ENCODE measurements at regions not wholly inside any gene's neighbourhood (a gene's known extent, or its start where the extent isn't known, plus 50 kb on each side); places are given as distances from the start of the nearest gene placed in this dataset.

DNA sequence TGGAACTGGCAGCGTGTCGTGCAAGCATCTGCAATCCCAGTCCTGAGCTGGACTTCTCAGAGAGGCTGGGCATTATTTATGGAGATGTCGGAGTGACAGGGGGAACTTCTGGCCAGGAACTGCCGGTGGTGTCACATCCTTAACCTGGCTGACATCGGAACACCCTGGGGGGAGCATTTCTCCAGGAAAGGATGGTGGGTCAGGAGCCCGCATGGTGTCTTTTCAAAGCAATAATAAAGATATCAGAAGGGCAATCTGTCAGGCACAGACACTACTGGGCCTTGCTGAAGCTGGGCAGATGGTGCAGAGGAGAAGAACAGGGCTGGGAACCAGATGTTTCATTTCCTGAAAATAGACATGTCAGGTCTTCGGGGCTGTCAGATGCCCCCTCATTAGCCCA is 133.5 kb downstream of the WNT7A start:
- Histone ChIP-seq H3K27me3 (ENCODE audit: control insufficient read depth in 2 of 2, insufficient read depth in 2 of 2, low read length in 2 of 2) (no peaks in the 10 kb centered on the region), H3K4me1 (ENCODE audit: control insufficient read depth in 1 of 2, insufficient read depth in 2 of 2, low read length in 2 of 2) (no peaks in the 10 kb centered on the region), H3K27ac (ENCODE audit: low read depth in 1 of 2, low read length in 2 of 2) (no peak overlapping the region), H2AFZ (ENCODE audit: insufficient read depth, low read depth, low read length, poor library complexity, severe bottlenecking) (no peak overlapping the region), H4K20me1 (ENCODE audit: insufficient read depth, low read length) (no peaks in the 10 kb centered on the region), H3K36me3 (replicated peaks in 1 of 2; ENCODE audit: control insufficient read depth in 1 of 2, insufficient read depth in 2 of 2, low read length in 2 of 2) (no peaks in the 10 kb centered on the region), H3K4me2 (replicated peaks; ENCODE audit: extremely low read depth, low read length, poor library complexity, severe bottlenecking) (no peak overlapping the region), H3K79me2 (ENCODE audit: insufficient read depth, low read length) (no peaks in the 10 kb centered on the region), H3K4me3 (replicated peaks in 1 of 3; ENCODE audit: low read depth in 2 of 3, low read length in 3 of 3) (no peak overlapping the region), H3K9me3 (replicated peaks in 1 of 2; ENCODE audit: control insufficient read depth in 1 of 2, insufficient read depth in 1 of 2, low read length in 2 of 2) (peaks cover 0 to 9% of the 10 kb centered on the region in 2 donors), H3K9ac (ENCODE audit: insufficient read depth, low read length, poor library complexity, severe bottlenecking) (no peak overlapping the region)
- Mint-ChIP-seq H3K36me3 (no peaks in the 10 kb centered on the region), H3K4me1 (no peaks in the 10 kb centered on the region), H3K27me3 (ENCODE audit: low read depth in 3 of 3) (peaks cover 7 to 20% (median 13%) of the 10 kb centered on the region in 3 donors), H3K27ac (no peak overlapping the region), H3K4me3 (no peak overlapping the region), H3K9me3 (peaks cover 0 to 11% (median 8%) of the 10 kb centered on the region in 7 donors)
- intact Hi-C loops (cut with micrococcal nuclease): no loop called here
- 17% methylated on average over 4 of the region's 7 CpGs for WGBS (ENCODE audit: insufficient coverage)
- TF ChIP-seq, protein P1, sequence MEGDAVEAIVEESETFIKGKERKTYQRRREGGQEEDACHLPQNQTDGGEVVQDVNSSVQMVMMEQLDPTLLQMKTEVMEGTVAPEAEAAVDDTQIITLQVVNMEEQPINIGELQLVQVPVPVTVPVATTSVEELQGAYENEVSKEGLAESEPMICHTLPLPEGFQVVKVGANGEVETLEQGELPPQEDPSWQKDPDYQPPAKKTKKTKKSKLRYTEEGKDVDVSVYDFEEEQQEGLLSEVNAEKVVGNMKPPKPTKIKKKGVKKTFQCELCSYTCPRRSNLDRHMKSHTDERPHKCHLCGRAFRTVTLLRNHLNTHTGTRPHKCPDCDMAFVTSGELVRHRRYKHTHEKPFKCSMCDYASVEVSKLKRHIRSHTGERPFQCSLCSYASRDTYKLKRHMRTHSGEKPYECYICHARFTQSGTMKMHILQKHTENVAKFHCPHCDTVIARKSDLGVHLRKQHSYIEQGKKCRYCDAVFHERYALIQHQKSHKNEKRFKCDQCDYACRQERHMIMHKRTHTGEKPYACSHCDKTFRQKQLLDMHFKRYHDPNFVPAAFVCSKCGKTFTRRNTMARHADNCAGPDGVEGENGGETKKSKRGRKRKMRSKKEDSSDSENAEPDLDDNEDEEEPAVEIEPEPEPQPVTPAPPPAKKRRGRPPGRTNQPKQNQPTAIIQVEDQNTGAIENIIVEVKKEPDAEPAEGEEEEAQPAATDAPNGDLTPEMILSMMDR (IDR thresholded peaks at IDR 0.05): no peak
- DNase-seq: no peak

- Mint-ChIP-seq H3K4me3 (no peak overlapping the region), H3K4me1 (no peaks in the 10 kb centered on the region), H3K36me3 (no peaks in the 10 kb centered on the region), H3K9me3 (peaks cover 0 to 14% (median 8%) of the 10 kb centered on the region in 7 donors), H3K27me3 (ENCODE audit: low read depth in 3 of 3) (peaks cover 7 to 18% (median 13%) of the 10 kb centered on the region in 3 donors), H3K27ac (no peak overlapping the region)
- Histone ChIP-seq H3K27me3 (ENCODE audit: control insufficient read depth in 2 of 2, insufficient read depth in 2 of 2, low read length in 2 of 2) (no peaks in the 10 kb centered on the region), H2AFZ (ENCODE audit: insufficient read depth, low read depth, low read length, poor library complexity, severe bottlenecking) (no peak overlapping the region), H3K36me3 (replicated peaks in 1 of 2; ENCODE audit: control insufficient read depth in 1 of 2, insufficient read depth in 2 of 2, low read length in 2 of 2) (no peaks in the 10 kb centered on the region), H3K27ac (ENCODE audit: low read depth in 1 of 2, low read length in 2 of 2) (no peak overlapping the region), H4K20me1 (ENCODE audit: insufficient read depth, low read length) (no peaks in the 10 kb centered on the region), H3K79me2 (ENCODE audit: insufficient read depth, low read length) (no peaks in the 10 kb centered on the region), H3K9ac (ENCODE audit: insufficient read depth, low read length, poor library complexity, severe bottlenecking) (no peak overlapping the region), H3K9me3 (replicated peaks in 1 of 2; ENCODE audit: control insufficient read depth in 1 of 2, insufficient read depth in 1 of 2, low read length in 2 of 2) (peaks cover 0 to 9% of the 10 kb centered on the region in 2 donors), H3K4me3 (replicated peaks in 1 of 3; ENCODE audit: low read depth in 2 of 3, low read length in 3 of 3) (no peak overlapping the region), H3K4me1 (ENCODE audit: control insufficient read depth in 1 of 2, insufficient read depth in 2 of 2, low read length in 2 of 2) (no peaks in the 10 kb centered on the region), H3K4me2 (replicated peaks; ENCODE audit: extremely low read depth, low read length, poor library complexity, severe bottlenecking) (no peak overlapping the region)
- DNase-seq: no peak
- intact Hi-C loops (cut with micrococcal nuclease): no loop called here
- no CpG with 5 or more reads among the region's 9 CpGs for WGBS (ENCODE audit: insufficient coverage)
- TF ChIP-seq, protein P1 (IDR thresholded peaks at IDR 0.05): no peak
Observed at GRCh38 chr3:13745636-13746035, 134.2 kb downstream of the WNT7A start.
